ENCODE measurements at regions not wholly inside any gene's neighbourhood (a gene's known extent, or its start where the extent isn't known, plus 50 kb on each side); places are given as distances from the start of the nearest gene placed in this dataset.

GRCh38 chr17:73701701-73702100 is 57.5 kb upstream of the SDK2 start:
- no peaks in the 10 kb centered on the region for H3K4me1 ChIP-seq
- no peaks in the 10 kb centered on the region for H3K36me3 ChIP-seq
- H3K4me3 ChIP-seq: no peak overlapping the region
- no peak for TF ChIP-seq CTCF (IDR thresholded peaks at IDR 0.05)
- intact Hi-C loops (cut with DNase I): no loop called here
- H3K9me3 ChIP-seq: no peaks in the 10 kb centered on the region
- ATAC-seq (no peak), DNase-seq (no peak)
- peaks cover 7% of the 10 kb centered on the region for H3K27me3 ChIP-seq (ENCODE audit: low read depth)
- no peak overlapping the region for H3K27ac ChIP-seq

- Histone ChIP-seq H3K27me3 (ENCODE audit: low read depth) (peaks cover 7% of the 10 kb centered on the region), H3K9me3 (no peaks in the 10 kb centered on the region), H3K27ac (no peak overlapping the region), H3K4me1 (no peaks in the 10 kb centered on the region), H3K36me3 (no peaks in the 10 kb centered on the region), H3K4me3 (no peak overlapping the region)
- no peak for TF ChIP-seq CTCF (IDR thresholded peaks at IDR 0.05)
- no peak for ATAC-seq
- DNase-seq: no peak
- intact Hi-C loops (cut with DNase I): no loop called here
Observed at GRCh38 chr17:73703192-73703591, 58.9 kb upstream of the SDK2 start.

- ATAC-seq (no peak), DNase-seq (no peak)
- intact Hi-C loops (cut with DNase I): no loop called here
- Histone ChIP-seq H3K4me3 (no peak overlapping the region), H3K36me3 (no peaks in the 10 kb centered on the region), H3K4me1 (no peaks in the 10 kb centered on the region), H3K27me3 (ENCODE audit: low read depth) (peaks cover 6% of the 10 kb centered on the region), H3K9me3 (no peaks in the 10 kb centered on the region), H3K27ac (no peak overlapping the region)
- TF ChIP-seq CTCF (IDR thresholded peaks at IDR 0.05): no peak
Observed at GRCh38 chr17:73703917-73704316, 59.7 kb upstream of the SDK2 start.

GRCh38 chr17:73705594-73705993 is 61.3 kb upstream of the SDK2 start:
- H3K27ac ChIP-seq: no peak overlapping the region
- intact Hi-C loops (cut with DNase I): no loop called here
- TF ChIP-seq CTCF (IDR thresholded peaks at IDR 0.05): no peak
- H3K4me1 ChIP-seq: no peaks in the 10 kb centered on the region
- peak in 1 of 2 donors; percentile 51 for ATAC-seq
- no peak overlapping the region for H3K4me3 ChIP-seq
- no peaks in the 10 kb centered on the region for H3K9me3 ChIP-seq
- no peaks in the 10 kb centered on the region for H3K36me3 ChIP-seq
- no peak for DNase-seq
- peaks cover 4% of the 10 kb centered on the region for H3K27me3 ChIP-seq (ENCODE audit: low read depth)

GRCh38 chr17:73706428-73706827 is 62.2 kb upstream of the SDK2 start:
- TF ChIP-seq CTCF (IDR thresholded peaks at IDR 0.05): no peak
- DNase-seq (no peak), ATAC-seq (no peak)
- intact Hi-C loops (cut with DNase I): no loop called here
- Histone ChIP-seq H3K27ac (no peak overlapping the region), H3K27me3 (ENCODE audit: low read depth) (peaks cover 5% of the 10 kb centered on the region), H3K4me1 (no peaks in the 10 kb centered on the region), H3K9me3 (no peaks in the 10 kb centered on the region), H3K4me3 (no peak overlapping the region), H3K36me3 (no peaks in the 10 kb centered on the region)

- H3K4me3 ChIP-seq: no peak overlapping the region
- ATAC-seq (no peak), DNase-seq (no peak)
- intact Hi-C loops (cut with DNase I): no loop called here
- no peaks in the 10 kb centered on the region for H3K9me3 ChIP-seq
- H3K27me3 ChIP-seq (ENCODE audit: low read depth): peaks cover 5% of the 10 kb centered on the region
- TF ChIP-seq CTCF (IDR thresholded peaks at IDR 0.05): no peak
- H3K36me3 ChIP-seq: no peaks in the 10 kb centered on the region
- H3K4me1 ChIP-seq: no peaks in the 10 kb centered on the region
- no peak overlapping the region for H3K27ac ChIP-seq
Observed at GRCh38 chr17:73706858-73707257, 62.6 kb upstream of the SDK2 start.
